T-helper 1 cell (primary cell): ENCODE measurements at regions not wholly inside any gene's neighbourhood (a gene's known extent, or its start where the extent isn't known, plus 50 kb on each side); places are given as distances from the start of the nearest gene placed in this dataset.
"Not testable (repeated sequence)": the region's sequence is repeated elsewhere in the genome, so short reads cannot be mapped to it uniquely, and the experiment has no call there.

ENCODE experiments used
- DNase-seq, 5 donors: peaks; one replicate each; pipeline ENCODE4 v3.0.0-alpha.2; 2012 to 2020

- no peak for DNase-seq
Measured at GRCh38 chr1:234916840-234917239, 211.8 kb downstream of the TOMM20 start.

GRCh38 chr1:234915924-234916675 lies 212.5 kb downstream of the TOMM20 start:
- DNase-seq, result no peak

- DNase-seq, result no peak
Measured at GRCh38 chr1:234914606-234915290, 213.9 kb downstream of the TOMM20 start.

GRCh38 chr1:234913771-234914170 lies 214.9 kb downstream of the TOMM20 start:
- no peak for DNase-seq

- DNase-seq, result no peak
Measured at GRCh38 chr1:234913278-234913649, 215.4 kb downstream of the TOMM20 start.

- DNase-seq, result no peak
Measured at GRCh38 chr1:234912548-234913277, 215.9 kb downstream of the TOMM20 start.

- DNase-seq, result peak in 4 of 5 donors; percentile 17 to 29 (median 26)
Measured at GRCh38 chr1:234911787-234912186, 216.8 kb downstream of the TOMM20 start.

GRCh38 chr1:234911136-234911535 lies 217.5 kb downstream of the TOMM20 start:
- DNase-seq, result not testable (repeated sequence)

GRCh38 chr1:234909851-234910250 lies 218.8 kb downstream of the TOMM20 start:
- DNase-seq, result no peak

GRCh38 chr1:234909307-234909810 lies 219.3 kb downstream of the TOMM20 start:
- DNase-seq, result no peak

GRCh38 chr1:234908571-234908970 lies 220.1 kb downstream of the TOMM20 start:
- no peak for DNase-seq

- DNase-seq, result no peak
Measured at GRCh38 chr1:234907940-234908405, 220.7 kb downstream of the TOMM20 start.

GRCh38 chr1:234907208-234907939 lies 221.3 kb downstream of the TOMM20 start:
- DNase-seq, result no peak

- no peak for DNase-seq
Measured at GRCh38 chr1:234906654-234907053, 222.0 kb downstream of the TOMM20 start.

- no peak for DNase-seq
Measured at GRCh38 chr1:234902774-234903547, 225.7 kb downstream of the TOMM20 start.

- no peak for DNase-seq
Measured at GRCh38 chr1:234901491-234902049, 227.1 kb downstream of the TOMM20 start.

GRCh38 chr1:234900595-234900994 lies 228.0 kb downstream of the TOMM20 start:
- DNase-seq, result no peak

- DNase-seq, result no peak
Measured at GRCh38 chr1:234899730-234900072, 228.9 kb downstream of the TOMM20 start.

GRCh38 chr1:234899041-234899729 lies 229.5 kb downstream of the TOMM20 start:
- DNase-seq, result no peak

GRCh38 chr1:234898455-234899033 lies 230.1 kb downstream of the TOMM20 start:
- DNase-seq, result no peak
